GM21515 (cell line): ENCODE measurements at regions not wholly inside any gene's neighbourhood (a gene's known extent, or its start where the extent isn't known, plus 50 kb on each side); places are given as distances from the start of the nearest gene placed in this dataset.
"Not testable (repeated sequence)": the region's sequence is repeated elsewhere in the genome, so short reads cannot be mapped to it uniquely, and the experiment has no call there.

ENCODE experiments used
- ATAC-seq: cut with Tn5 transposase; IDR thresholded peaks from one replicate; pipeline ENCODE4 v1.9.1; 2021; ENCODE audit not compliant: unreplicated experiment

DNA sequence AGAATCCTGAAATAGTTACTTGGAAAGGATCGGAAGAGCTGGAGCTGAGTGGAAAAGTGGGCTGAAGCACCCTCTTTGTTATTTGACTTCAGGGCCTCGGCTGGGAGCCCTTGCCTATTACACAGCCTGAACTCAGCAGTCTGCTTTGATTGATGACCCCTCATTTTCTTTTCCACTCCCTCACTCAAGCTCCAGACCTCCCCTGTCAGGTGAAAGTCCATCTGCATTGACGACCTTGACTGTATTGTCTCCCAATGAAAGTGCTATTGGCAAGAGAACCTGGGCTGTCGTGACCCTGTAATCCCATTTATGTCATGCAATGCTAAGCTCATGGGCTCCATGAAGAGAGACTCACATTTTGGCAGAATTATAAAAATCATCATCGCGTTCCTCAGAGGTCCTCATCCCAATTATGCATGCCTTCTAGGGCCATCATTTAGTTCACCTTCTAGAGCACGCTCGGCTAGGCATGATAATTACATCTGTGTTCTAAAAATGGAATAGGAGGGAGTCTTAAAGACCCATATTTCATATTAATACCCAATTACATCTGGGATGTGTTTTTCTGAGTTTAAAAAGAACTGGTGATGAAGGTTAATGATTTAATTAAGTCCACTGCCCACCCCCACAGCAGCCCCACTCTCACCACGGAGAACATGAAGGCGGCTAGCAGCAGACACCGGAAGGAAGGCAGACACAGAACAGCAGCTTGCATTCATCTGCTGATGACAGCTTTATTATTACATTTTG is 472.5 kb downstream of the PID1 start:
- ATAC-seq = no peak

DNA sequence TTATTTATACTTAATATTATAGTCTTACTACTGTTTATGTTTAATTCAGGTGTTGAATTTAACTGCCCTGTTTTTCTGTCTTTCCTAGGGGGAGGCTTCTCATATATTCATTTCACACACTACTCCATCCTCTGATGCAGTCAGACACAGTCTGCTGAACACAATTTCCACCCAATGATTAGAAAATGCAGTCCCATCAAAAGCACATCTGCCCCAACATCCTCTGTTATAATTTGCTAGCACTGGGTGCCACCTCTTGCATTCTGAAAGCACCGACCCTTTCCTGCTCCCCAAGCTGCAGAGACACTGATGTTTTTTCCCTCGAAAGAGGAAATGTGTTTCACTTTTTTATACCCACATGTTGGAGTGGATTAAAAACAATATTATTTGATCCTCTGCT is 474.7 kb downstream of the PID1 start:
- no peak for ATAC-seq

DNA sequence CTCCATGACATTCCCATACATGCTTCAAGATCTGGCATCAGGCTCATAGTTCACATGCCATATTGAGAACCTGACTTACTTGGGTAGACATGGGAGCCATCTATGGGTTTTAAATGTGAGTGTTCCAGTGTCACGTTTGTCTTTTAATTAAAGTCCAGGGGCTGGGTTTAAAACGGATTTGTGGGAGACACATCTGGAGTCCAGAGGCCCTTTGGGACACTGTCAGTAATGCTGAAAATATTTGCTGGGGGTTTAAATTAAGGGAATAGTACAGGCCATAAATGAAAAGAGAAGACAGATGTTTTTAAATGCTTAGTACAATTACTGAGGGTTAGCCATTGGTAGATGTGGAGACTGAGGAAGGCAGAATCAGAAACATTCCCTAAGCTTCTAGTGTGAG is 478.0 kb downstream of the PID1 start:
- no peak for ATAC-seq

DNA sequence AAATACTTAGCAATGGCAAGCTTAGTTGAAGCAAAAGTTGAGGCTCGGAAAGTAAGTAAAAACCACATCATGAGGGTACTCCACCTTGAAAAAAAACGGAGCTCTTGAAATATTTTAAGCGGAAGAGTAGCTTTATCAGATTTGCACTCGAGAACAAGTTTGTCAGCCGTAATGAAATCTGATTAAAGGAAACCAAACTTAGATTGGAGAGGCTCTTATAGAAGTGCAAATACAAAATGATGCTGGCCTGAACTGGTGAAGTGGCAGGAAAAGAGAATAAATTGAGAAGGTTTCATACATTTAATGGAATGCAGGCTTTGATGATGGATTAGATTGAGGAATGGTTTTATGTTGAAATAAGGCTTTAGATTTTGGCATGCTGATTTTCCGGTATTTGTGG is 484.2 kb downstream of the PID1 start:
- ATAC-seq = no peak

DNA sequence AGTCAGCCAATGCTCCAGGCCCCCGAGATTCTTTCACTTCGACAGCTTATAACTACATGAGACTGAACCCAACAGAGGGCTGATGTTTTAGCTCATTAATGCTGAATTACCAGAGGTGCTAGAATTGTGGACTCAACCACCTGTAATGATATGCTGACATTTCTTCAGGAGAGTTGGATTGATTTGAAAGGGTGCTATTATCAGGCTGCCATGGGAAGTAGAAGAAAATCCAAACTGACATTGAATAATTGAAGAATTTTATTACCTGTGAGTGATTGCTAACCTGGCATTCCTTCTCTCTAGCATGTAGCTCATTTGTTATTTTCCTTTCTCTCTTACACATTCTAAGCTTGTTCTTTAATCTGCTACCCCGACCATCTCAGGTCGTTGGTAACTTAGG is 488.8 kb downstream of the PID1 start:
- ATAC-seq = no peak

DNA sequence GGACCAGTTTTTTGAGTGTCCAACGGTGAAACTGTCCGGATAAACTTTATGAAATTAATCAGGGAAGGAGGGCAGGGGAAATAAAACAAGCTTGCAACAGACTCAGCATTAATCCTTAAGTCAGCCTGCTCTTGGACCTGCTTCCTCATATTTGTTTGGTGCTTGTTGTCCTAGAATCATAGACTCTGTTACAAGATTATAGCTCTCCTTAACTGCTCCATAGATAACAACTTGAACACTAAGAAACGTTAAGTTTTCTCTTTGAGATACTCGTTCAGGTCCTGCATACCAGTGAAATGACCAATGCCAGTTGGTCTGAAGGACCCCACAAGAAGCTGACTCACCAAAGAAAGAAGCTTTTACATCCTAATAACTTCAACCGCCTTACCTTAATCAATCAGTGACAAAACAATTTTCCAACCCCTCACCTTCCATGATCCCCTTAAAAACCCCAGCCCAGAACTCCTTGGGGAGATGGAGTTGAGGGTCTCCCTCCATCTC is 493.2 kb downstream of the PID1 start:
- ATAC-seq = no peak

DNA sequence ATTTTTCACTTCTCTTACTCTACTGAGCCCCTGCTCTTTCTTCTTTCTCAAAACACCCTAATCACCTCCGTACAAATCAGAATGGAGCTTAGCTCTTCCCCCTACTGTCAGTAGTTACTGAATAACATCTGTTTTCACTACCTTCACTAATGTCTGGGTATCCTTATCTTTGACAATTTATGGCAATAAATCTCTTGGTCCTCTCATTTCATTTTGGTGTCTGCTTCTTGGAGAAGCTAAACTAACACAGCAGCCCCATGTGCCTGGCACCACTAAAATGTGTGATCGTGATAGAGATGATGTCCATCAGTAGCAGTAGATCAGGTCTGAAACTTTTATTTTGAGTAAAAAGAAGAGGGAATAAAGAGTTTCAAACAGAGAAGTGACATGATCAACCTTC is 496.5 kb downstream of the PID1 start:
- ATAC-seq = no peak

DNA sequence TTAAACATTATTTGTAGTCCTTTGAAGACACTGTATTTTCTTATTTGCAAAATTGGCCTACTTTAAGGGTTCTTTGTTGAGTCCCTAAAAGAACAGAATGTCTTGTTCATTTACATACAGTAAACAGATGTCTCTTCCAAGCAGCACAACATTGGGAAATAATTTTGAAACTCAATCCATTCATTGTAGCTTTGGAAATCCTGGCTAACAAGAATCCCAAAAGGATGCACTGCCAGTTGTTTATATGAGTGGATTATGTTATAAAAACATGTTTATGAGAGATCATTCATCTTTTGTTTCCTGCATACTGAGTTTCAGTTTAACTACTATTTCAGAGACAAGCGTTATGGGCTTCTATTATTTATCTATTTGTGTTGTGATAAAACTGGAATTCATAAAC is 499.3 kb downstream of the PID1 start:
- ATAC-seq = no peak

DNA sequence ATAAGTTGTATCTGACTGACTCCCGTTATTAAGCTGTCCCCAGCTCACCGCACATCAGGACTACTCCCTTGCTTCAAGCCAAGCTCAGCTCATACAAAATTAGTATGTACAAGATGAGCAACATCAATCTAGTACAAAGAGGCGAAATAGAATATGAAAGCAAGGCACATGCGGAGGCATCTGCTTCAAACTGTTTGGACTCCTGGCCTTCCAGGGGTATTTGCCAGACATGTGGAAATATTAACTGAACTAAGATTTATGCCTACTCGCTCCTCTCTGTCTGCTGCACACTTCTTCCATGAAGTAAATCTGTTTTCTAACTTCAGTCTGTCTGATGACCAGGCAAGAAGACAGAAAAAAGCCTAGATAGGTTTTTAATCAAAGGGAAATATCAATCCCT is 499.8 kb downstream of the PID1 start:
- no peak for ATAC-seq

DNA sequence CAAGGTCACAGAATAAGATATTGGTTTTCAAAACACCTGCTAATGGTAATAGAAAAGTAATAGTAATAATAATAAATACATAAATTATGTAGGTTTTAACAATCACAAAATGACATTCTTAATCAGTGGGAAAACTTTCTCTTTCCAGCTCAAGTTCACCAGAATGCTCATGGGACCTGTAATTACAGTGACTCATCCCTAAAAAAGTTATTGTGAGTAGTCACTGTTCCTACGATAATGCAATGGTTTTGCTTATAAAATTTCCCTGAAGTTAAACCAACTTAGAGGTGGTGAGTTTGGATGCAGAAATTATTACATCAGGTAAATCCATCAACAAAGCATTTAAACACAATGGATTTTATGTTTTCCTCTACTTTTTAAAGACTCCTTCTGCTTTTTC is 502.3 kb downstream of the PID1 start:
- no peak for ATAC-seq

DNA sequence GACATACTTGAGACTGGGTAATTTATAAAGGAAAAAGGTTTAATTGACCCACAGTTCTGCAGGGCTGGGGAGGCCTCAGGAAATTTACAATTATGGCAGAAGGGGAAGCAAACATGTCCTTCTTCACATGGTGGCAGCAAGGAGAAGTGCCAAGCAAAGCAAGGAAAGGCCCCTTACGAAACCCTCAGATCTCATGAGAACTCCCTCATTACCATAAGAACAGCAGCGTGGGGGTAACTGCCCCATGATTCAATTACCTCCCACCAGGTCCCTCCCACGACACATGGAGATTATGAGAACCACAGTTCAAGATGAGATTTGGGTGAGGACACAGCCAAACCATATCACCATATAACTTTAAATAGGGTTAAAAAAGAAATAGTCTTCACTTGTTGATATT is 502.9 kb downstream of the PID1 start:
- ATAC-seq = not testable (repeated sequence)

DNA sequence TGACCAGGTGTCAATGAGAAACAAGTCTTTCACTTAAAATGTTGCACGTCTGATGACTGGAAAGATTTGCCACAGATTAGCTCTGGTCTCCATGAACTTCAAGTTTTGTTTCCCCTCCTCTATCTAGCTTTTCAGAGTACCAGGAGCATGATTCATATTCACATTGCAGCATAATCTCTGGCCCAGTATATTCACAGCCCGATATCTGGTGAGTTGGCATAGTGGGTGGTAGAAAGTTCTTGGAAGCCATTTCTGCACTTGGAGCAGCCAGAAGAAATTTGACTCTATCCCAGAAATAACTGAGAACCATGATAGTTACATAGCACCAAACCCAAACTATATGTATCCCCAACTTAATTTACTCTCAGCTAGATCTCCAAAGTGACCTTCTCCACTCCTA is 503.9 kb downstream of the PID1 start:
- no peak for ATAC-seq

DNA sequence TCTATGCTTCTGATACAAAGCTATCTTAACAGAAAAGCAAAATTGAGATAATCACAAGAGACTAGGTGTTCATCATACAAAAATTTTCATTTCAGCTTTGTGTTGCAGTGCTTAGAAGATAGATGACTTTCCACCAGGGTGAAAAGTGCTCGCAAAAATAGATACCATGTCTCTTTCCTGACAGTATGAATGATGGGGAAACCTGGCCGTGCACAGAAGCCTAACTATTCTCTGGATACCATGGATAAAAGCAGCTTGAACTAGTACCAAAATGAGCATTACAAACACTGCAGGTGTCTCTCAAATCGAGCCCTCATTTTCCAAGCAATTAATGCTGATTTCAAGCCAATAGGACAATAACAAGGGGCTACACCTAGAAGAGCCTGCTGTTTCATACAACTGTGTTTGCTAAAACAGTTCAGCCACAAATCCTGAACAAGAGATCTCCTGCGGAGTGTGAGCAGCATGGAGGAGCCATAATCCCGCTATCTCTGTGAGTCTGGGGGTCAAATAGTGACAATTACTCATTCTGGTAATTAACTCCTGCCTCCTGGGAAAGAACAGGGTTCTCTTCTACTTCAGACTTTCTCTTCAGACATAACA is 507.6 kb downstream of the PID1 start:
- no peak for ATAC-seq

DNA sequence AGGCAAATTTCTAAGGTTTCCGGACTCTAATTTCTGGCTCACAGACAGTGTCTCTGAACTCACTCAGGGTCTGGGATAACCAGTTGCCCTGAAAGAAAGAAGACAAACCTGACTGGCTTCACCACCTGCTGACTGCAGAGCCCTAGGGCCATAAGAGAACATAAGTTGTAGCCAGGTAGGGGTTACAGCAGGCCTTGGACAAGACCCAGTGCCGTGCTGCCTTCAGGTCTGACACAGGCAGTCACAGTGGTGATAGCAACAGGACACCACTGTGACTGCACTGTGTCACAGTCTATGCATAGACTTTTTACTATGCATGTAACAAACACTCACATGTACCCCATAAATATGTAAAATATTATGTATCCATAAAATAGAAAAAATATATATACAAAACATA is 508.5 kb downstream of the PID1 start:
- ATAC-seq = no peak

DNA sequence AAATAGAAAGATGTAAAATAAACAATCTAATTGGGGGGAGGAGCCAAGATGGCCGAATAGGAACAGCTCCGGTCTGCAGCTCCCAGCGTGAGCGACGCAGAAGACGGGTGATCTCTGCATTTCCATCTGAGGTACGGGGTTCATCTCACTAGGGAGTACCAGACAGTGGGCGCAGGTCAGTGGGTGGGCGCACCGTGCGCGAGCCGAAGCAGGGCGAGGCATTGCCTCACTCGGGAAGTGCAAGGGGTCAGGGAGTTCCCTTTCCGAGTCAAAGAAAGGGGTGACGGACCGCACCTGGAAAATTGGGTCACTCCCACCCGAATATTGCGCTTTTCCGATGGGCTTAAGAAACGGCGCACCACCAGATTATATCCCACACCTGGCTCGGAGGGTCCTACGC is 515.4 kb downstream of the PID1 start:
- ATAC-seq = not testable (repeated sequence)

DNA sequence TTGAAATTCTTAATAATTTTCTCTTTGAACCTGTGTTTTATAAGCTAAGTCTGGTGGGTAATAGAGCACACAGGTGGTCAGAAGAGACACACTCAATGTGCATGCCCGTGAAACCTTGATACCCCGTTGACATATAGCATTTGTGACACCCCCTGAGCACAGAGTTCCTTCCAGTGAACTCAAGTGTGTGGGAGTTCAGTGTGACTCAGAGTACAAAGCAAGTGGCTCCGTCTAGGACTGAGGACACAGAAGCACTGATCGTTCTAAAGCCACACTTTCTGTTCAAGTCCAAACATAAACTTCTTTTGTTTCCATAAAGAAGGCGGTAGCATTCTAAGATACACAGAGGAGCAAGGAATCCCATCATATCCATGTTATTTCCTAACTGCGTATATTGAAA is 523.6 kb downstream of the PID1 start:
- no peak for ATAC-seq

DNA sequence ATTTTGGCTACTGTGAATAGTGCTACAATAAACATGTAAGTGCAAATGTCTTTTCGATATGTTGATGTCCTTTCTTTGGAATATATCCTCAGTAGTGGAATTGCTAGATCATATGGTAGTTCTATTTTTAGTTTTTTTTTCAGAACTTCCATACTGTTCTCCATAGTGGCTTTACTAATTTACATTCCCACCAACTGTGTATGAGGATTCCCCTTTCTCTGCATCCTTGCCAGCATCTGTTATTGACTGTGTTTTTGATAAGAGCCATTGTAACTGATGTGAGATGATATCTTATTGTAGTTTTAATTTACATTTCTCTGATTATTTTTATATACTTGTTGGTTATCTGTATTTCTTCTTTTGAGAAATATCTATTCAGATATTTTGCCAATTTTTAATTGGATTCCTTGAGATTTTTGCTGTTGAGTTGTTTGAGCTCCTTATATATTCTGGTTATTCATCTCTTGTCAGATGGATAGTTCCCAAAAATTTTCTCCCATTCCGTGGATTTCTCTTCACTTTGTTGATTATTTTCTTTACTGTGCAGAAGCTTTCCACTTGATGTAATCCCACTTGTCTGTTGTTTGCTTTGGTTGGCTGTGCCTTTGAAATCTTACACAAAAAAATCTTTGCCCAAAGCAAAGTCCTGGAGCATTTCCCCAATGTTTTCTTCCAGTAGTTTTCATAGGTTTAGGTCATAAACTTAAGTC is 532.3 kb downstream of the PID1 start:
- no peak for ATAC-seq

DNA sequence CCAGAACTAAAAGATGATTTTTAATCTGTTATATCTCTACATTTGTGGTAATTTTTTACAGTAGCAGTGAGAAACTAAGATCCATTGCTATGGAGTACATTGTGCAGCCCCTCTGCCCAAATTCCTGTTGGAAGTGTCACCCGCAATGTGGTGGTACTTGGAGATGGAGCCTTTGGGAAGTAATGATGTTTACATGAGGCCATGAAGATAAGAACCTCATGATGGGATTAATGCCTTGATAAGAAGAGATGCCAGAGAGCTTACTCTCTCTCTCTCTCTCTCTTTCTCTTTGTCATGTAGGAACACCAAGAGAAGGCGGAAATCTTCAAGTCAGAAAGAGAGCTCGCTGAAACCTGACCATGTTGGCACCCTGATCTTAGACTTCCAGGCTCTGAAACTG is 535.4 kb downstream of the PID1 start:
- ATAC-seq = no peak

DNA sequence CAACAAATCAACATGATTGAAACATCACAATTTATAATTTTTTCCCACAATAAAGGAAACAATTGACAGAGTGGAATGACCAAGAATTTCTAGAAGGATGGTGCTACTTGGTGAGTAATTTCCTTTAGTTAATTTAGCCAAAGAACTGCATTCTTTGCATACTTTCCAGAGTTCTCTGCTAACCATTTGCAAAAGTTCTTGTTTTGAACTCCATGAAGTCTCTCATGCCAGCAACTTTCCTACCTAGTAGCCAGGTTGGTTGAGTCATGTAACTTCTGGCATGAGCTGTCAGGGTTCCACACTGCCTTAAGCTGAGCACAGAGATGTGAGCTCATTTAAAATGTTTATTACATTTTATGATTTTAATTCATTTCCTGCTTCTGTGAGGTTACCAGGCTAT is 539.6 kb downstream of the PID1 start:
- ATAC-seq = no peak

DNA sequence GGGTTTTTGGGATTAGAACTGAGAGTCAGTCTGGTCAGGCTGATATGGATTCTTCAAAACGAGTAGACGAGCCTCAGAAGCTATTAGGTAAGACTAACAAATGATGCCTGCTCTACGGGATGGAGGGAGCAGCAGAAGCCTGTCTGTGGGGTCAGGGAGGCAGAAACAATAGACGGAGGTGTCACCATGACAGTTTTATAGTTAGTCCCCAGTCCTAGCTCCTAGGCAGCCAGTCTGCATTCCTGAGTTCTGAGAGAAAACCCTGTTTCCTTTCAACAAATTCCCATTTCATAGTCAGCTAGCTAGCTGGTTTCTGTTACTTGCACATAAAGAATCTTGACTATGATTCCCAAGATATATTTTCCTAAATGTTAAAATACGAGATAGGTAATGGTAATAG is 542.1 kb downstream of the PID1 start:
- ATAC-seq = no peak

DNA sequence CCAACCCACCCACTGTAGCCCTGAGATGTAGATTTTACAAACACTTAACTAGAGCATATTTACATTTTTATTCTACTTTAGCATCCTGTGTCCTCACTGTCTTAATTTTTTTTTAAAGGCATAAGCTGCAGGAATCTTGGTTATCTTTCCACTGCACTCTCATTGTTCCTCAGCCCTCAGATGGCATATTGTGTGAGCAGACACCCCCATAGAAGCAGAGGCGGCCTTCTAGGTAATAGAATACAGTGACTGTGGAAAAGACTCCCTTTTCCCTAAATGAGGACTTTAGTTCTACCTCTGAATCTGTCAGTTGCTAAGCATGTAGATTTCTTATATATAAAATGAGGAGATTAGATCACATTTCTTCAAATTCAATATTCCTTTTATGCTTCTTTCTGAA is 543.5 kb upstream of the SPHKAP start:
- ATAC-seq = no peak

DNA sequence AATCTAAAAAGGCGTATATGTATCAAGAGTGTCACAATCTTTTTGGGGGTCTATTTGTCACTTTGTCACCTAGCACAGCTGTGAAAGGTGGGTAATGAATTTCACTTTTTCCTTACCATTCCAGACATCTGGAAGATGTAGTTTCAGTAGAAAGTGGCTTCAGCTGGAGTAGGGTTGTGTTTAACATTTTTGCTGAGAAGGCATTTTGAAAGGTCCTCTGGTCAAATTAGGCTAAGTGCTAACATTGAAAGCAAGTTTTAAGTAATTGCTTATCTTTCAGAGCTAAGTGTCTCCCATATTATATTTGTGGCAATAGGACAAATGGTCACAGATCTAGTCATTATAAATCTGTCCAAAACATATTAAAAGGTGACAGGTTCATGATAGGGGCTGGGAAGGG is 542.1 kb upstream of the SPHKAP start:
- no peak for ATAC-seq
